ENCODE measurements at regions not wholly inside any gene's neighbourhood (a gene's known extent, or its start where the extent isn't known, plus 50 kb on each side); places are given as distances from the start of the nearest gene placed in this dataset.

DNA sequence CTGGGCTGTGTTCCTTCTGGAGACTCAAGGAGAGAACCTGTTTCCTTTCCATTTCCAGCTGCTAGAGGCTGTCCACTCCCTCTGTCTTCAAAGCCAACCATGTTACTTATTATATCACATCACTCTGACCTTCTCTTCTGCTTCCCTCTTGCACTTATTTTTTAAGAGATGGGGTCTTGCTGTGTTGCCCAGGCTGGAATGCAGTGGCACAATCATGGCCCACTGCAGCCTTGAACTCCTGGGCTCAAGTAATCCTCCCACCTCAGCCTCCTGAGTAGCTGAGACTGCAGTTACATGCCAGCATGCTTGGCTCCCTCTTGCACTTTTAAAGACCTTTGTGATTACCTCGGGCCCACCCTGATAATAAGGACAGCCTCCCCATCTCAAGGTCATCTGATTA lies 160.0 kb upstream of the DTNBP1 start:
- H3K27ac ChIP-seq = no peak overlapping the region
- intact Hi-C loops (cut with DNase I) = no loop called here
- no peak for TF ChIP-seq CTCF (IDR thresholded peaks at IDR 0.05)
- no peak for DNase-seq
- H3K4me3 ChIP-seq = no peak overlapping the region
- no peaks in the 10 kb centered on the region for H3K36me3 ChIP-seq
- no peaks in the 10 kb centered on the region for H3K9me3 ChIP-seq
- no peaks in the 10 kb centered on the region for H3K4me1 ChIP-seq
- H3K27me3 ChIP-seq = no peaks in the 10 kb centered on the region
- ATAC-seq = no peak

DNA sequence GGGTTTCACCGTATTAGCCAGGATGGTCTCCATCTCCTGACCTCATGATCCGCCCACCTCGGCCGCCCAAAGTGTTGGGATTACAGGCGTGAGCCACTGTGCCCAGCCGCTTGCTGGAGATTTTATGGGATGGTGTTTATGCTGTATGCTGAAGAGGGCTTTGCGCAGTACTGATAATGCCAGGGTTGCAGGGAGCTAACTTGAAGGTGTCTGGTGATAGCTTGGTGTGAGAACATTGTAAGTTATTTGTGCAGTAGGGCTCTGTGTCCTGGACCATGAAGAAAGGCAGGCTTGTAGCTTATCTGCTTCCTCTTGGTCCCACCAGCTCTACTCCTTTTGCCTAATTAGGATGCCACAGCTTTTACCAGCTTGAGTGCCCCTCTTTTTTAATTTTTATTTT lies 157.0 kb upstream of the DTNBP1 start:
- no peak for TF ChIP-seq CTCF (IDR thresholded peaks at IDR 0.05)
- DNase-seq (no peak), ATAC-seq (no peak)
- no peaks in the 10 kb centered on the region for H3K9me3 ChIP-seq
- H3K4me1 ChIP-seq = no peaks in the 10 kb centered on the region
- no peaks in the 10 kb centered on the region for H3K36me3 ChIP-seq
- H3K4me3 ChIP-seq = no peak overlapping the region
- no peaks in the 10 kb centered on the region for H3K27me3 ChIP-seq
- intact Hi-C loops (cut with DNase I) = no loop called here
- no peak overlapping the region for H3K27ac ChIP-seq

DNA sequence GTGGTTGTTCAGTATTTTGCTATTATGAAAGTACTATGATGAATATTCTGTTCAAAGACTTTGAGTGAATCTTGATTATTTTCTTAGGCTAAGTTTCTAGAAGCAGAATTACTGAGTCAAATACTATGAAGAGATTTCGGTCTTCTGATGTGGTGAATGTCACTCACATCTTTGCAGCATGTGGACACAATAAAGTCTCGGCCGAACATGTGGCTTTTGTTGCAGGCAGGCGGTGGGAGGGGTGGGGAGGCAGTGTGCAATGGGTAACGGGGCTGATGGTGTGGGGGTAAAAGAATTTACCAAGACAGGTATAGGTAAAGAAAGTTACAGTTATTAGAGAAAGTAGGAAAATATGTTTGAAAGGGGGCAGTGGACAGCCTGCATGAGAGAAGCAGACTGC lies 156.4 kb upstream of the DTNBP1 start:
- H3K27ac ChIP-seq = no peak overlapping the region
- intact Hi-C loops (cut with DNase I) = no loop called here
- H3K4me3 ChIP-seq = no peak overlapping the region
- H3K27me3 ChIP-seq = no peaks in the 10 kb centered on the region
- no peaks in the 10 kb centered on the region for H3K9me3 ChIP-seq
- ATAC-seq = no peak
- H3K4me1 ChIP-seq = no peaks in the 10 kb centered on the region
- H3K36me3 ChIP-seq = no peaks in the 10 kb centered on the region
- DNase-seq = no peak
- TF ChIP-seq CTCF (IDR thresholded peaks at IDR 0.05) = no peak

- no peak for TF ChIP-seq CTCF (IDR thresholded peaks at IDR 0.05)
- ATAC-seq (no peak), DNase-seq (no peak)
- H3K9me3 ChIP-seq = no peaks in the 10 kb centered on the region
- no peaks in the 10 kb centered on the region for H3K36me3 ChIP-seq
- H3K27ac ChIP-seq = no peak overlapping the region
- intact Hi-C loops (cut with DNase I) = no loop called here
- no peaks in the 10 kb centered on the region for H3K4me1 ChIP-seq
- H3K27me3 ChIP-seq = no peaks in the 10 kb centered on the region
- no peak overlapping the region for H3K4me3 ChIP-seq
Measured at GRCh38 chr6:15818491-15818890, 155.7 kb upstream of the DTNBP1 start.

- intact Hi-C loops (cut with DNase I) = no loop called here
- Histone ChIP-seq H3K9me3 (no peaks in the 10 kb centered on the region), H3K4me1 (no peaks in the 10 kb centered on the region), H3K36me3 (no peaks in the 10 kb centered on the region), H3K27ac (no peak overlapping the region), H3K4me3 (no peak overlapping the region), H3K27me3 (no peaks in the 10 kb centered on the region)
- ATAC-seq = no peak
- TF ChIP-seq CTCF (IDR thresholded peaks at IDR 0.05) = no peak
- no peak for DNase-seq
Measured at GRCh38 chr6:15818044-15818443, 155.2 kb upstream of the DTNBP1 start.

- no peaks in the 10 kb centered on the region for H3K27me3 ChIP-seq
- no peak overlapping the region for H3K4me3 ChIP-seq
- H3K27ac ChIP-seq = no peak overlapping the region
- no peaks in the 10 kb centered on the region for H3K36me3 ChIP-seq
- H3K4me1 ChIP-seq = no peaks in the 10 kb centered on the region
- ATAC-seq (no peak), DNase-seq (no peak)
- intact Hi-C loops (cut with DNase I) = no loop called here
- no peaks in the 10 kb centered on the region for H3K9me3 ChIP-seq
- no peak for TF ChIP-seq CTCF (IDR thresholded peaks at IDR 0.05)
Measured at GRCh38 chr6:15817100-15817499, 154.3 kb upstream of the DTNBP1 start.
